ENCODE measurements at regions not wholly inside any gene's neighbourhood (a gene's known extent, or its start where the extent isn't known, plus 50 kb on each side); places are given as distances from the start of the nearest gene placed in this dataset.
"Not testable (repeated sequence)": the region's sequence is repeated elsewhere in the genome, so short reads cannot be mapped to it uniquely, and the experiment has no call there.

- no peaks in the 10 kb centered on the region for H3K27me3 ChIP-seq (ENCODE audit: control insufficient read depth, insufficient read depth)
- no peak overlapping the region for H3K4me3 ChIP-seq (ENCODE audit: low read length)
- intact Hi-C loops (cut with DNase I): no loop called here
- DNase-seq (no peak), ATAC-seq (no peak)
- H3K9me3 ChIP-seq (ENCODE audit: control insufficient read depth, low read length): no peaks in the 10 kb centered on the region
- 93% methylated on average over 1 of the region's 1 CpG for WGBS
- no peak overlapping the region for H3K27ac ChIP-seq (ENCODE audit: low read length)
- no peaks in the 10 kb centered on the region for H3K4me1 ChIP-seq (ENCODE audit: control insufficient read depth, insufficient read depth, low read length)
Observed at GRCh38 chr6:82554666-82555065, 191.0 kb downstream of the TPBG start.

DNA sequence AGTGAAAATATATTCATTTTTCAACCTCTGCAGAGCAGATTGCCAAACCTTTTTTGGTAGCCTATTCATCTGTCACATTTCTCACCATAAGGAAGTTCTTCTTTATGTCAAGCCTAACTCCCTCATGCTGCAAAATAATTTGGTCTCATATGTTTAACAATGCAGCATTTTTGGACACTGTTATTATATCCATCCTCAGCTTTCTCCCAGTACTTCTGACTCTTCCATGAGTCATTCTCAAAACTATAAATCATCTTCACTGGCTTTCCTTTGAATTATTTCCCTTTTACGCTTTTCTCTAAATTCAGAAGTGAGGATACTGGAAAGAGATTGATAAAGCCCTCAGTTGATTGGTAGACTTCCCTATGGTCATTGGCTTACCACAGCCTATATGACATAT is 192.2 kb downstream of the TPBG start:
- Histone ChIP-seq H3K9me3 (ENCODE audit: control insufficient read depth, low read length) (no peaks in the 10 kb centered on the region), H3K27ac (ENCODE audit: low read length) (no peak overlapping the region), H3K27me3 (ENCODE audit: control insufficient read depth, insufficient read depth) (no peaks in the 10 kb centered on the region), H3K4me1 (ENCODE audit: control insufficient read depth, insufficient read depth, low read length) (no peaks in the 10 kb centered on the region), H3K4me3 (ENCODE audit: low read length) (no peak overlapping the region)
- ATAC-seq (no peak), DNase-seq (no peak)
- intact Hi-C loops (cut with DNase I): no loop called here
- 74% methylated on average over 1 of the region's 1 CpG for WGBS

DNA sequence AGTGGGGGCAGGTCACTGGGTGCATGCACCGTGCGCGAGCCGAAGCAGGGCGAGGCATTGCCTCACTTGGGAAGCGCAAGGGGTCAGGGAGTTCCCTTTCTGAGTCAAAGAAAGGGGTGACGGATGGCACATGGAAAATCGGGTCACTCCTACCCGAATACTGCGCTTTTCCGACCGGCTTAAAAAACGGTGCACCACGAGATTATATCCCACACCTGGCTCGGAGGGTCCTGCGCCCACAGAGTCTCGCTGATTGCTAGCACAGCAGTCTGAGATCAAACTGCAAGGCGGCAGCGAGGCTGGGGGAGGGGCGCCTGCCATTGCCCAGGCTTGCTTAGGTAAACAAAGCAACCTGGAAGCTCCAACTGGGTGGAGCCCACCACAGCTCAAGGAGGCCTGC is 194.9 kb downstream of the TPBG start:
- WGBS: 90% methylated on average over 19 of the region's 20 CpGs
- H3K4me1 ChIP-seq (ENCODE audit: control insufficient read depth, insufficient read depth, low read length); H3K27me3 ChIP-seq (ENCODE audit: control insufficient read depth, insufficient read depth); intact Hi-C loops (cut with DNase I); H3K27ac ChIP-seq (ENCODE audit: low read length); DNase-seq; ATAC-seq; H3K4me3 ChIP-seq (ENCODE audit: low read length); H3K9me3 ChIP-seq (ENCODE audit: control insufficient read depth, low read length): not testable (repeated sequence)

DNA sequence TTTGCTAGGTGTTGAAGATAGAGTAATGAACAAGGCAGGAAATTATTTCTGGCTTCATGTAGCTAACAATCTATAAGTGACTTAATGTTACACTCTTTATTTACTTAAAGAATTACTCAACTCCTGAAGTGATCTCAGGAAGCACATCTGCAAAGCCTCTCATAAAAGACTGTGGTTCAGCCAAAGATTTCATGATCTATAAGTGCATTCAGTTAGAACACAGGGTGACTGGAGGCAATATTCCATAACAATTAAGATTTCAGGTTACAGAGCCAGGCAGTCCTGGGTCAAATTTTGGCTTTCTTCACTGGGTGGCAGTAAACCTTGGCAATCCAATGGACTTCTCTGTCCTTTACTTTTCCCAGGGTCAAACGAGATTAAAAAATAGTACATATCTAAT is 204.0 kb downstream of the TPBG start:
- intact Hi-C loops (cut with DNase I): no loop called here
- ATAC-seq: no peak

GRCh38 chr6:82568290-82568993 is 204.8 kb downstream of the TPBG start:
- intact Hi-C loops (cut with DNase I): no loop called here
- DNase-seq (peak in 1 of 3 donors; percentile 21), ATAC-seq (no peak)
- H3K4me1 ChIP-seq (ENCODE audit: control insufficient read depth, insufficient read depth, low read length): no peaks in the 10 kb centered on the region
- no peak overlapping the region for H3K4me3 ChIP-seq (ENCODE audit: low read length)
- 67% methylated on average over 6 of the region's 6 CpGs for WGBS
- H3K27ac ChIP-seq (ENCODE audit: low read length): no peak overlapping the region
- H3K9me3 ChIP-seq (ENCODE audit: control insufficient read depth, low read length): no peaks in the 10 kb centered on the region
- H3K27me3 ChIP-seq (ENCODE audit: control insufficient read depth, insufficient read depth): no peaks in the 10 kb centered on the region

More for the DNA sequence above, 204.0 kb downstream of the TPBG start:
- 36% methylated on average over 1 of the region's 1 CpG for WGBS
- no peak for DNase-seq
- H3K27me3 ChIP-seq (ENCODE audit: control insufficient read depth, insufficient read depth): no peaks in the 10 kb centered on the region
- H3K4me1 ChIP-seq (ENCODE audit: control insufficient read depth, insufficient read depth, low read length): no peaks in the 10 kb centered on the region
- no peak overlapping the region for H3K4me3 ChIP-seq (ENCODE audit: low read length)
- H3K27ac ChIP-seq (ENCODE audit: low read length): no peak overlapping the region
- H3K9me3 ChIP-seq (ENCODE audit: control insufficient read depth, low read length): no peaks in the 10 kb centered on the region

DNA sequence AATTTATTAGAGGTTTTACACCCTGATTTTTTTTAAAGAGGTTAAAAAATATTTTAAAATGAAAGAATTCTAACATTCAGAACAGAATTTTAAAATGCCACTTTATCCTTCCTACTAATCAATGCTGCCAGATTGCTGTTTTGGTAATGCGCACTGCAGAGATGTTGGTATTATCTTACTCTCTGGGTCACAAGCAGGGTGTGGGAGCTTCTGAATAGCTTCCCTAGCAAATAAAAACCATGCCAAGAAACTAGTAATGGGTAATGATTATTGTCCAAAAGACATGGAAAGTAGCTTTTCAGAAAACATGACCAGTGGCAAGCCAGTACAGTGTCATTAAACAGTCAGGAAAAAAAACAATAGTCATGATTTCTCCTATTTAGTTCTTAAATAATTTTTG is 205.4 kb downstream of the TPBG start:
- no peaks in the 10 kb centered on the region for H3K9me3 ChIP-seq (ENCODE audit: control insufficient read depth, low read length)
- H3K27ac ChIP-seq (ENCODE audit: low read length): no peak overlapping the region
- 72% methylated on average over 1 of the region's 1 CpG for WGBS
- ATAC-seq (no peak), DNase-seq (no peak)
- no peak overlapping the region for H3K4me3 ChIP-seq (ENCODE audit: low read length)
- H3K27me3 ChIP-seq (ENCODE audit: control insufficient read depth, insufficient read depth): no peaks in the 10 kb centered on the region
- H3K4me1 ChIP-seq (ENCODE audit: control insufficient read depth, insufficient read depth, low read length): no peaks in the 10 kb centered on the region
- intact Hi-C loops (cut with DNase I): no loop called here

DNA sequence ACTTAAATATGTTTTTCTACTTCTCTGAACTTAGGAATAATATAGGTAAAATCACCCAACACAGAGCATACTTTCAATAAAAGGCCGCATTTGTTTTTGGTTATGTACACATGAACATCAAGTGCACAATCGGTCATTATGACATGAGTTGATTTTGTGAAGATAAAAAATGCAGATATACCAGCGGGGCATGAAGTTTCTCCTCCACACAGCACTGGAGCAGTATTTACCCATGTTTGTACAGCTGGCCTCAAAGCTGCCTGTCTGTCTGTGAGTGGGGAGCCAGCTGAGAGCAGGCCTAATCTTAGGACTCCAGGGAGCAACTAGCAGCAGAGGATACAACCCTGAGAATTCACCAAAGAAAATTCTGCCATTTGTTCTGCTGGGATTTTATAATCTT is 206.5 kb downstream of the TPBG start:
- Histone ChIP-seq H3K9me3 (ENCODE audit: control insufficient read depth, low read length) (no peaks in the 10 kb centered on the region), H3K4me3 (ENCODE audit: low read length) (no peak overlapping the region), H3K27ac (ENCODE audit: low read length) (no peak overlapping the region), H3K4me1 (ENCODE audit: control insufficient read depth, insufficient read depth, low read length) (no peaks in the 10 kb centered on the region), H3K27me3 (ENCODE audit: control insufficient read depth, insufficient read depth) (no peaks in the 10 kb centered on the region)
- 64% methylated on average over 3 of the region's 3 CpGs for WGBS
- intact Hi-C loops (cut with DNase I): no loop called here
- no peak for DNase-seq
- no peak for ATAC-seq

GRCh38 chr6:82571455-82571854 is 207.8 kb downstream of the TPBG start:
- intact Hi-C loops (cut with DNase I): no loop called here

DNA sequence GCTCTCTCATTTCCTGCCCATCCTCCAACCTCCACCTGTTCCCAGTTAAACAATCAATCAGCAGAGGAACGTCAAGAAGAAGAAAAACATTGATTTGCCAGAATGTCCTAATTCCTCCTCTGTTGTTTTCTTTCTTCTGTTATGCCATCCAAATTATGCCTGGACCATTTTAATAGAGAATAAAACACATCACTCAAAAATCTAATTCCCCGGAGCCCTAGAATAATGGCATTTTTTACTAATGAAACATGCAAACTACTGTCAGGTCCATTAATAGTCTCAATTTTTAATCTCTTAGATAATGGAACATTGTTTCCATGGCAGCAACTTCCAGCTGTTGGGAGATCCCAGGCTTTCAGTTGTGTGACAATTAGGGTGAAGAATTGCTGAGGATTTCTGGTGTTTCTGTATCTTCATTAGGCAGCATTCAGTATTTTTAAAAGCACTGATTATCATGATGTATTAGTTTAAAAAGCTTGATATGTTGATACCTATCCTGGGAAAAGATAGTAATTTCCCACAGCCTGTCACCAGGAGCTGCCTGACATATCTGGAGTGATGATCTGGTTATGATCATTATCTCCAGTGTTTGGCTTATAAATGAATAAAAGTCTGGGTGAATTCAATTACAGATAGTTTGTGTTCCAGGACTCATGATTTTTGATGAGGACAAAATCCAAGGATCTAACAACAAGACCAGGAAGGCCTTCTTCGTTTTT is 209.8 kb downstream of the TPBG start:
- no peak for ATAC-seq
- Histone ChIP-seq H3K4me3 (ENCODE audit: low read length) (no peak overlapping the region), H3K9me3 (ENCODE audit: control insufficient read depth, low read length) (no peaks in the 10 kb centered on the region), H3K27ac (ENCODE audit: low read length) (no peak overlapping the region), H3K4me1 (ENCODE audit: control insufficient read depth, insufficient read depth, low read length) (no peaks in the 10 kb centered on the region), H3K27me3 (ENCODE audit: control insufficient read depth, insufficient read depth) (no peaks in the 10 kb centered on the region)
- DNase-seq: no peak
- intact Hi-C loops (cut with DNase I): no loop called here
- 49% methylated on average over 3 of the region's 3 CpGs for WGBS

More at GRCh38 chr6:82571455-82571854, 207.8 kb downstream of the TPBG start:
- no peak overlapping the region for H3K27ac ChIP-seq (ENCODE audit: low read length)
- no peak for ATAC-seq
- H3K27me3 ChIP-seq (ENCODE audit: control insufficient read depth, insufficient read depth): no peaks in the 10 kb centered on the region
- no peak for DNase-seq
- H3K4me1 ChIP-seq (ENCODE audit: control insufficient read depth, insufficient read depth, low read length): no peaks in the 10 kb centered on the region
- H3K9me3 ChIP-seq (ENCODE audit: control insufficient read depth, low read length): no peaks in the 10 kb centered on the region
- WGBS: 71% methylated on average over 2 of the region's 2 CpGs
- no peak overlapping the region for H3K4me3 ChIP-seq (ENCODE audit: low read length)

GRCh38 chr6:82576284-82576683 is 212.7 kb downstream of the TPBG start:
- 90% methylated on average over 1 of the region's 1 CpG for WGBS
- intact Hi-C loops (cut with DNase I): no loop called here
- no peak for DNase-seq
- Histone ChIP-seq H3K27me3 (ENCODE audit: control insufficient read depth, insufficient read depth) (no peaks in the 10 kb centered on the region), H3K4me3 (ENCODE audit: low read length) (no peak overlapping the region), H3K4me1 (ENCODE audit: control insufficient read depth, insufficient read depth, low read length) (no peaks in the 10 kb centered on the region), H3K27ac (ENCODE audit: low read length) (no peak overlapping the region), H3K9me3 (ENCODE audit: control insufficient read depth, low read length) (no peaks in the 10 kb centered on the region)
- ATAC-seq: no peak

DNA sequence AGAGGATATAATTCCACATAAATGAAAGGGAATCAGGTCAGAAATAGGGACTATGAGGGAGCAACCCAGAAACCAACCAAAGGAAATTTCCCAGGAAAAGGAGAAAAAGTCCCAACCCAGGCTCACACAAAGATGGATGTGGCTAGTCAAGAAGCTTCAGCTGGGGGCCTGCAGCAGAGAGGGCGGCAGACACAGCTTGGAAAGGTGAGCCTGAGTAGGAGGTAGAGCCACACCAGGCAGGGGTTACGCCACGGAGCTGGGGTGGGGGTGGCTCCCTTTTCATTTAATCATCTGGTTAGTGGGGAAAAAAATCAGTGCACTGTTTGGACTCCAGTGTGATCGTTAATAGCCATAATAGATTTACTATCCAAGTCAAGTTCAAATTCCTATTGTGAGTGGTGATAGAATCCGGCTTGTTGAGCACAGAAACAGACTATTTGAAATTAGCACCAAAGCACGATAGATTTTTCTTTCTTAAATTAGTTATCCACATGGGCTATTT is 220.6 kb downstream of the TPBG start:
- Histone ChIP-seq H3K4me1 (ENCODE audit: control insufficient read depth, insufficient read depth, low read length) (no peaks in the 10 kb centered on the region), H3K27me3 (ENCODE audit: control insufficient read depth, insufficient read depth) (no peaks in the 10 kb centered on the region), H3K27ac (ENCODE audit: low read length) (no peak overlapping the region), H3K4me3 (ENCODE audit: low read length) (no peak overlapping the region), H3K9me3 (ENCODE audit: control insufficient read depth, low read length) (no peaks in the 10 kb centered on the region)
- WGBS: 70% methylated on average over 6 of the region's 6 CpGs
- intact Hi-C loops (cut with DNase I): no loop called here
- ATAC-seq: no peak
- DNase-seq: no peak
